CD4-positive, alpha-beta T cell (primary cell): ENCODE measurements at regions not wholly inside any gene's neighbourhood (a gene's known extent, or its start where the extent isn't known, plus 50 kb on each side); places are given as distances from the start of the nearest gene placed in this dataset.

Experiments
- ATAC-seq: fragments of 200-7000 bp; cut with Tn5 transposase; one replicate; pipeline ENCODE4 v1.10.0; 2022; ENCODE audit warnings: mild to moderate bottlenecking; ENCODE audit not compliant: poor library complexity
- CTCF ChIA-PET: fragments of 350-600 bp; sonication (Branson Sonifier 250); formaldehyde crosslinking; loops from one replicate; lab custom pipeline; 2021; ENCODE audit warnings: antibody characterized with exemption, inconsistent platforms; lab: Charles Lee
- POLR2A ChIA-PET: fragments of 350-600 bp; sonication (Branson Sonifier 250); formaldehyde crosslinking; loops from one replicate; lab custom pipeline; 2021; ENCODE audit warnings: antibody characterized with exemption, inconsistent platforms; lab: Charles Lee
- DNase-seq, 14 experiments: peaks; one replicate each; pipeline ENCODE4 v3.0.0-alpha.2; 2013 to 2020; ENCODE audit warnings: mixed read lengths in 2 of 14
- H3K27ac ChIP-seq, 2 donors: one replicate each; pipeline versions ENCODE4 v1.5.1 to v1.7.0; 2013; ENCODE audit warnings: low read length in 2 of 2, low read depth in 1 of 2, mild to moderate bottlenecking in 1 of 2
- H3K27me3 ChIP-seq, 2 experiments: 1 replicate in 1 of 2; 2 replicates in 1 of 2; pipeline versions ENCODE4 v1.6.1 to v1.7.0; 2013; ENCODE audit warnings: low read length in 2 of 2, control low read depth in 1 of 2, mild to moderate bottlenecking in 1 of 2, moderate library complexity in 1 of 2; ENCODE audit not compliant: insufficient read depth in 2 of 2, control insufficient read depth in 1 of 2
- H3K36me3 ChIP-seq: one replicate; pipeline ENCODE4 v1.6.1; 2013; ENCODE audit warnings: low read length, control low read depth; ENCODE audit not compliant: insufficient read depth
- H3K4me1 ChIP-seq: one replicate; pipeline ENCODE4 v1.6.1; 2013; ENCODE audit warnings: low read length, control low read depth; ENCODE audit not compliant: insufficient read depth
- H3K4me3 ChIP-seq: one replicate; pipeline ENCODE4 v1.5.1; 2013; ENCODE audit warnings: mild to moderate bottlenecking, low read length, moderate library complexity
- H3K9me3 ChIP-seq, 2 experiments: 1 replicate in 1 of 2; 2 replicates in 1 of 2; pipeline versions ENCODE4 v1.6.1 to v1.7.0; 2013; ENCODE audit warnings: low read length in 2 of 2, mild to moderate bottlenecking in 2 of 2, control low read depth in 1 of 2, moderate library complexity in 1 of 2; ENCODE audit not compliant: control insufficient read depth in 1 of 2, insufficient read depth in 1 of 2
- H3K27ac Mint-ChIP-seq: one replicate; pipeline ENCODE4 v1.8.0; 2020; ENCODE audit warnings: mixed read lengths
- H3K27me3 Mint-ChIP-seq: one replicate; pipeline ENCODE4 v1.8.0; 2021; ENCODE audit warnings: mixed read lengths
- H3K36me3 Mint-ChIP-seq: one replicate; pipeline ENCODE4 v1.8.0; 2021; ENCODE audit warnings: low read depth, mixed read lengths
- H3K4me1 Mint-ChIP-seq: one replicate; pipeline ENCODE4 v1.8.0; 2021; ENCODE audit warnings: low read depth, mixed read lengths
- H3K4me3 Mint-ChIP-seq: one replicate; pipeline ENCODE4 v1.8.0; 2020; ENCODE audit warnings: mild to moderate bottlenecking, mixed read lengths
- H3K9me3 Mint-ChIP-seq: one replicate; pipeline ENCODE4 v1.8.0; 2020; ENCODE audit warnings: mixed read lengths
- intact Hi-C, 2 experiments: fragments of 100-400 bp; cut with DNase I in 1 of 2; cut with micrococcal nuclease in 1 of 2; formaldehyde crosslinking; loops; one replicate each; pipeline versions ENCODE4 v1.15.1 to v1.9.0; 2023 to 2025; cut with DNase I, micrococcal nuclease
- TF ChIP-seq, protein P1 (sequence below): fragments of 200-600 bp; IDR thresholded peaks from one replicate; pipeline ENCODE4 v1.8.0; 2022; ENCODE audit warnings: antibody characterized with exemption, mild to moderate bottlenecking

DNA sequence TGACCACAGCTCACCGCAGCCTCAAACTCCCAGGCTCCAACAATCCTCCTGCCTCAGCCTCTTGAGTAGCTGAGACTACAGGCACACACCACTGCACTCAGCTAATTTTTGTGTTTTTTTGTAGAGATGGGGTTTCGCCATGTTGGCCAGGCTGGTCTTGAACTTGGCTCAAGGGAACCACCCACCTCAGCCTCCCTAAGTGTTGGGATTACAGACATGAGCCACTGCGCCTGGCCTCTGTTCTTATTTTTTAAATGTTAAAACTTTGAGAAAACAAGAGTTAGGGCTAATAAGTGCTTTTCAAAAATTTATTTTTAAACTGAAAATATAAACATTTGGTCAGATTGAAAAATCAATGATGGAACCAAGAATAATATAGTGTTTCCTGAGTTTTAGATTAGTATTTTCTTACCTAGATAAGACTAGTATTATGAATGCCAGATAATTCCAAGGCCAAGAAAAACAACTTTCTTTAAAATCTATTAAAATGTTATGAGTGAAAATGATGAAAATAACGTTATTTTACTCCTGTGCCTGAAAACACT is 66.2 kb upstream of the S1PR1 start:
- no peak for ATAC-seq

DNA sequence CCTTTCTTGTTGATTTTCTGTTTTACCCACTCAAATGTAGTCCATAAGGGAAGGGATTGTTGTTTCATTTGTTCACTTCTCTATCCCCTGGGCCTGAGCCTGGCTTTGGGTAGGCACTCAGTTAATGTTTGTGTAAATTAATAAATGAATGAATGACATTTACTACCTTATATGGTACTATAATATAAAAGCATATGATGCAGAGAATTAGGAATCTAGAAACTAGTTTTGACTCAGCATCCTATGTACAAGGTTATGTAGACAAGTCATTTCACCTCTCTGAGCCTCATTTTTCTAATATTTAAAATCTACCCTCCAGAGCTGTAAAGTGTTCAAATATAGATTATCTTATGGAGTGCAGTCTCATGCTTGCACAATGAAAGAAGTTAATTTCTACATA is 68.9 kb upstream of the S1PR1 start:
- Mint-ChIP-seq H3K9me3 (no peaks in the 10 kb centered on the region), H3K4me3 (no peak overlapping the region), H3K4me1 (no peaks in the 10 kb centered on the region), H3K27ac (no peak overlapping the region), H3K36me3 (no peaks in the 10 kb centered on the region), H3K27me3 (no peaks in the 10 kb centered on the region)
- POLR2A ChIA-PET: interaction anchor here (1.2 kb wide), 1 partner anchor 68 kb away, joined by 3 read pairs; no protein-coding TSS in a partner anchor
- H3K4me1 ChIP-seq: no peaks in the 10 kb centered on the region
- DNase-seq (no peak), ATAC-seq (no peak)
- intact Hi-C loops: no loop called here
- no peaks in the 10 kb centered on the region for H3K27me3 ChIP-seq
- no peaks in the 10 kb centered on the region for H3K9me3 ChIP-seq
- CTCF ChIA-PET: no interaction called here
- no peaks in the 10 kb centered on the region for H3K36me3 ChIP-seq
- no peak overlapping the region for H3K4me3 ChIP-seq
- H3K27ac ChIP-seq: no peak overlapping the region
- TF ChIP-seq, protein P1, sequence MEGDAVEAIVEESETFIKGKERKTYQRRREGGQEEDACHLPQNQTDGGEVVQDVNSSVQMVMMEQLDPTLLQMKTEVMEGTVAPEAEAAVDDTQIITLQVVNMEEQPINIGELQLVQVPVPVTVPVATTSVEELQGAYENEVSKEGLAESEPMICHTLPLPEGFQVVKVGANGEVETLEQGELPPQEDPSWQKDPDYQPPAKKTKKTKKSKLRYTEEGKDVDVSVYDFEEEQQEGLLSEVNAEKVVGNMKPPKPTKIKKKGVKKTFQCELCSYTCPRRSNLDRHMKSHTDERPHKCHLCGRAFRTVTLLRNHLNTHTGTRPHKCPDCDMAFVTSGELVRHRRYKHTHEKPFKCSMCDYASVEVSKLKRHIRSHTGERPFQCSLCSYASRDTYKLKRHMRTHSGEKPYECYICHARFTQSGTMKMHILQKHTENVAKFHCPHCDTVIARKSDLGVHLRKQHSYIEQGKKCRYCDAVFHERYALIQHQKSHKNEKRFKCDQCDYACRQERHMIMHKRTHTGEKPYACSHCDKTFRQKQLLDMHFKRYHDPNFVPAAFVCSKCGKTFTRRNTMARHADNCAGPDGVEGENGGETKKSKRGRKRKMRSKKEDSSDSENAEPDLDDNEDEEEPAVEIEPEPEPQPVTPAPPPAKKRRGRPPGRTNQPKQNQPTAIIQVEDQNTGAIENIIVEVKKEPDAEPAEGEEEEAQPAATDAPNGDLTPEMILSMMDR: no peak

More for the DNA sequence above, 66.2 kb upstream of the S1PR1 start:
- Histone ChIP-seq H3K27ac (no peak overlapping the region), H3K27me3 (no peaks in the 10 kb centered on the region), H3K4me3 (no peak overlapping the region), H3K9me3 (no peaks in the 10 kb centered on the region), H3K36me3 (no peaks in the 10 kb centered on the region), H3K4me1 (no peaks in the 10 kb centered on the region)
- Mint-ChIP-seq H3K9me3 (no peaks in the 10 kb centered on the region), H3K27me3 (no peaks in the 10 kb centered on the region), H3K36me3 (no peaks in the 10 kb centered on the region), H3K27ac (no peak overlapping the region), H3K4me1 (no peaks in the 10 kb centered on the region), H3K4me3 (no peak overlapping the region)
- CTCF ChIA-PET: interaction anchor here (1.1 kb wide), 1 partner anchor 8 kb away, joined by 4 read pairs; no protein-coding TSS in a partner anchor
- TF ChIP-seq, protein P1: no peak
- intact Hi-C loops: no loop called here
- POLR2A ChIA-PET: interaction anchor here (0.8 kb wide), 1 partner anchor 8 kb away, joined by 3 read pairs; no protein-coding TSS in a partner anchor
- no peak for DNase-seq

DNA sequence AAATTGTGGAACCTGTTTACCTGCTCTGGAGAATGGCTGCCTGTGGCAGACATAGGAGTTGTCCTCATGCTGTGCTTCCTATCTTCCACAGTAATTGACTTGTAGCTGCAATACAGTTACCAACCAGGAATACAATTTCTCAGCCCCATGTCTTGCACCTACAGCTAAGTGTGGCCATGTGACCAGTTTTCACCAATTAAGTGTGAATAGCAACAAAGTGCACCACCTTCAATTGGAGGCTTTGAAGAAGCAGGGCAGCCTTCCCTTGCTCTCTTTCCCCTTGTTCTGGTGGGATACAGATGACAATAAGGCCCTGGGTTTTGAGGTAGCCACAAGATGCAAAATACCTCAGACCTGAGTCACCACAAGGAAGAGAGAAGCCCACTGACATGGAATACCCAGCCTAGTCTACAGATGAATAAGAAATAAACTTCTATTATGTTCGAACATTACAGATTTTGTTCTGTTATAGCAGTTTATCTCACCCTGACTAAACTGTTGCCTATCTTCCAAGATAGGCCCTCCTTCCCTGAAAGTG is 70.2 kb upstream of the S1PR1 start:
- Mint-ChIP-seq H3K9me3 (no peaks in the 10 kb centered on the region), H3K27ac (no peak overlapping the region), H3K36me3 (no peaks in the 10 kb centered on the region), H3K4me3 (no peak overlapping the region), H3K4me1 (no peaks in the 10 kb centered on the region), H3K27me3 (no peaks in the 10 kb centered on the region)
- ATAC-seq: no peak
- Histone ChIP-seq H3K27ac (no peak overlapping the region), H3K4me3 (no peak overlapping the region), H3K36me3 (no peaks in the 10 kb centered on the region), H3K9me3 (no peaks in the 10 kb centered on the region), H3K4me1 (no peaks in the 10 kb centered on the region), H3K27me3 (no peaks in the 10 kb centered on the region)
- TF ChIP-seq, protein P1: no peak
- no peak for DNase-seq
- POLR2A ChIA-PET: no interaction called here
- intact Hi-C loops: no loop called here
- CTCF ChIA-PET: no interaction called here
